K562 (cell line): ENCODE measurements at regions not wholly inside any gene's neighbourhood (a gene's known extent, or its start where the extent isn't known, plus 50 kb on each side); places are given as distances from the start of the nearest gene placed in this dataset.

Source experiments
- BRCA1 ChIP-seq, 2 experiments: fragments of 450-650 bp in 1 of 2; sonication (generic) in 1 of 2; formaldehyde crosslinking in 1 of 2; IDR thresholded peaks; 2 replicates each; pipeline versions ENCODE4 v1.5.0 to v1.6.1; 2017 to 2020; ENCODE audit warnings: mild to moderate bottlenecking in 1 of 2, missing genetic modification reagents in 1 of 2
- CBX8 ChIP-seq: fragments of 200-600 bp; sonication (generic); IDR thresholded peaks from 2 replicates; pipeline ENCODE4 v1.6.1; 2012; ENCODE audit warnings: borderline replicate concordance, mixed run types, low read depth, mild to moderate bottlenecking, moderate library complexity, mixed read lengths, low read length, control low read depth, inconsistent platforms; ENCODE audit not compliant: poor library complexity, severe bottlenecking; ENCODE audit errors: extremely low read depth
- CHD2 ChIP-seq: IDR thresholded peaks from 2 replicates; pipeline ENCODE4 v1.6.1; 2011; ENCODE audit warnings: low read depth, low read length
- MAX ChIP-seq: sonication (generic); formaldehyde crosslinking; IDR thresholded peaks from 2 replicates; pipeline ENCODE4 v1.9.0; 2022; ENCODE audit warnings: mild to moderate bottlenecking, missing genetic modification reagents
- RAD21 ChIP-seq, 2 experiments: fragments of 250-450 bp in 1 of 2; fragments of 450-650 bp in 1 of 2; sonication (Bioruptor Pico) in 1 of 2; formaldehyde crosslinking in 1 of 2; IDR thresholded peaks in 1 of 2; conservative IDR thresholded peaks in 1 of 2; 2 replicates each; pipeline versions ENCODE4 v1.4.0 to v1.8.0; 2020 to 2022; ENCODE audit warnings: mild to moderate bottlenecking in 2 of 2, moderate library complexity in 1 of 2
- TF ChIP-seq, protein P1 (sequence below), 2 experiments: fragments of 450-650 bp; IDR thresholded peaks; 2 replicates each; pipeline ENCODE4 v1.6.1; 2018; ENCODE audit warnings: mild to moderate bottlenecking in 2 of 2, low read depth in 1 of 2; ENCODE audit not compliant: partially characterized antibody in 2 of 2

DNA sequence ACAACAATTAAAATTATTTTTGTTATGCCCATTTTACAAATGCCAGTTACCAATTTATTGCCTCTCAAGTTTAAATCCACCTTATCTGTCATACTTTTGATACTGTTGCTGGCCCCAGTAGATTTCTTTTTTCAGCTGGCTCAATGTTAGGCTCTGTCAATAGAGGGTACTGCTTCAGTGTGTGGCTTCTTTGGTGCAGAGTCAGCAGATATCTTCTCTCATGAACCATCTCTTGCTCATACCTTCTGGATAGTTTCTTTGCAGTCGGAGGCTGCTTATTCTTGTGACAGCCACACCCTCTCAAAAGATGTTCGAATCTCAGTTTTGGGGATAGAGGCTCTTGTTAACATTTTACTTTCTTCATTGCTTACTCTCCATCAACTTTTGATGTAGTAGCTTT lies 849.9 kb upstream of the SEMA6A start:
- TF ChIP-seq CBX8 (no peak), MAX (CRISPR knock-in tag) (no peak), BRCA1 (IDR thresholded peaks at IDR 0.05) (no peak), BRCA1 (CRISPR knock-in tag; IDR thresholded peaks at IDR 0.05) (no peak), RAD21 (CRISPR knock-in tag; conservative IDR thresholded peaks at IDR 0.05 in 1 of 2, IDR thresholded peaks at IDR 0.05 in 1 of 2) (no peak), CHD2 (no peak)
- TF ChIP-seq, protein P1, sequence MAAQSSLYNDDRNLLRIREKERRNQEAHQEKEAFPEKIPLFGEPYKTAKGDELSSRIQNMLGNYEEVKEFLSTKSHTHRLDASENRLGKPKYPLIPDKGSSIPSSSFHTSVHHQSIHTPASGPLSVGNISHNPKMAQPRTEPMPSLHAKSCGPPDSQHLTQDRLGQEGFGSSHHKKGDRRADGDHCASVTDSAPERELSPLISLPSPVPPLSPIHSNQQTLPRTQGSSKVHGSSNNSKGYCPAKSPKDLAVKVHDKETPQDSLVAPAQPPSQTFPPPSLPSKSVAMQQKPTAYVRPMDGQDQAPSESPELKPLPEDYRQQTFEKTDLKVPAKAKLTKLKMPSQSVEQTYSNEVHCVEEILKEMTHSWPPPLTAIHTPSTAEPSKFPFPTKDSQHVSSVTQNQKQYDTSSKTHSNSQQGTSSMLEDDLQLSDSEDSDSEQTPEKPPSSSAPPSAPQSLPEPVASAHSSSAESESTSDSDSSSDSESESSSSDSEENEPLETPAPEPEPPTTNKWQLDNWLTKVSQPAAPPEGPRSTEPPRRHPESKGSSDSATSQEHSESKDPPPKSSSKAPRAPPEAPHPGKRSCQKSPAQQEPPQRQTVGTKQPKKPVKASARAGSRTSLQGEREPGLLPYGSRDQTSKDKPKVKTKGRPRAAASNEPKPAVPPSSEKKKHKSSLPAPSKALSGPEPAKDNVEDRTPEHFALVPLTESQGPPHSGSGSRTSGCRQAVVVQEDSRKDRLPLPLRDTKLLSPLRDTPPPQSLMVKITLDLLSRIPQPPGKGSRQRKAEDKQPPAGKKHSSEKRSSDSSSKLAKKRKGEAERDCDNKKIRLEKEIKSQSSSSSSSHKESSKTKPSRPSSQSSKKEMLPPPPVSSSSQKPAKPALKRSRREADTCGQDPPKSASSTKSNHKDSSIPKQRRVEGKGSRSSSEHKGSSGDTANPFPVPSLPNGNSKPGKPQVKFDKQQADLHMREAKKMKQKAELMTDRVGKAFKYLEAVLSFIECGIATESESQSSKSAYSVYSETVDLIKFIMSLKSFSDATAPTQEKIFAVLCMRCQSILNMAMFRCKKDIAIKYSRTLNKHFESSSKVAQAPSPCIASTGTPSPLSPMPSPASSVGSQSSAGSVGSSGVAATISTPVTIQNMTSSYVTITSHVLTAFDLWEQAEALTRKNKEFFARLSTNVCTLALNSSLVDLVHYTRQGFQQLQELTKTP (IDR thresholded peaks at IDR 0.05; ENCODE audit: low read depth in 1 of 2, partially characterized antibody in 2 of 2), result no peak
